Fibroblast of mammary gland (primary cell): ENCODE measurements at regions not wholly inside any gene's neighbourhood (a gene's known extent, or its start where the extent isn't known, plus 50 kb on each side); places are given as distances from the start of the nearest gene placed in this dataset.

Source experiments
- DNase-seq: peaks from one replicate; pipeline ENCODE4 v3.0.0-alpha.2; 2010; ENCODE audit warnings: low read depth
- H3K4me3 ChIP-seq: 2 replicates; pipeline ENCODE4 v1.5.1; 2011; ENCODE audit warnings: low read depth, mild to moderate bottlenecking, low read length, moderate library complexity; ENCODE audit not compliant: control insufficient read depth
- CTCF ChIP-seq: conservative IDR thresholded peaks from 2 replicates; pipeline ENCODE4 v1.5.1; 2011; ENCODE audit warnings: low read depth, low read length, inconsistent platforms; ENCODE audit not compliant: control insufficient read depth, insufficient read depth

- H3K4me3 ChIP-seq, result no peak overlapping the region
- DNase-seq, result no peak
- TF ChIP-seq CTCF, result no peak
These were observed 169.7 kb downstream of the IGLL1 start for GRCh38 chr22:23410411-23410810.

GRCh38 chr22:23409976-23410375 is 170.1 kb downstream of the IGLL1 start:
- DNase-seq, result no peak
- no peak for TF ChIP-seq CTCF
- H3K4me3 ChIP-seq, result no peak overlapping the region

GRCh38 chr22:23408321-23408720 is 171.8 kb downstream of the IGLL1 start:
- no peak overlapping the region for H3K4me3 ChIP-seq
- TF ChIP-seq CTCF, result no peak
- DNase-seq, result no peak

- no peak for TF ChIP-seq CTCF
- DNase-seq, result no peak
- H3K4me3 ChIP-seq, result no peak overlapping the region
These were observed 174.7 kb downstream of the IGLL1 start for GRCh38 chr22:23405366-23405851.

GRCh38 chr22:23404689-23405365 is 175.3 kb downstream of the IGLL1 start:
- no peak overlapping the region for H3K4me3 ChIP-seq
- TF ChIP-seq CTCF, result no peak
- DNase-seq, result peak; percentile 13

- no peak for TF ChIP-seq CTCF
- DNase-seq, result no peak
- no peak overlapping the region for H3K4me3 ChIP-seq
These were observed 176.1 kb downstream of the IGLL1 start for GRCh38 chr22:23403720-23404688.
